ENCODE measurements at regions not wholly inside any gene's neighbourhood (a gene's known extent, or its start where the extent isn't known, plus 50 kb on each side); places are given as distances from the start of the nearest gene placed in this dataset.

GRCh38 chr16:52787709-52788108, 240.8 kb upstream of the TOX3 start:
- H3K9ac ChIP-seq (ENCODE audit: low read length): no peak overlapping the region
- no peaks in the 10 kb centered on the region for H3F3A ChIP-seq (ENCODE audit: insufficient read depth, low read length)
- H3K36me3 ChIP-seq (replicated peaks; ENCODE audit: insufficient read depth, low read length): no peaks in the 10 kb centered on the region
- no peaks in the 10 kb centered on the region for H3K4me1 ChIP-seq (ENCODE audit: low read length)
- H3K27me3 ChIP-seq (replicated peaks; ENCODE audit: insufficient read depth, low read length): no peaks in the 10 kb centered on the region
- H3K4me2 ChIP-seq (ENCODE audit: low read depth, low read length): no peak overlapping the region
- H3K4me3 ChIP-seq (ENCODE audit: low read length): no peak overlapping the region
- H2AFZ ChIP-seq (ENCODE audit: low read length): no peak overlapping the region
- H3K9me3 ChIP-seq (replicated peaks; ENCODE audit: insufficient read depth, low read length): no peaks in the 10 kb centered on the region
- TF ChIP-seq EZH2 (optimal IDR thresholded peaks at IDR 0.05; ENCODE audit: low read depth, low read length) (no peak), EZH2phosphoT487 (IDR thresholded peaks at IDR 0.05; ENCODE audit: low read length) (no peak), CTCF (IDR thresholded peaks at IDR 0.05; ENCODE audit: low read length) (no peak)
- H4K20me1 ChIP-seq (ENCODE audit: insufficient read depth, low read length): no peaks in the 10 kb centered on the region
- no peak for DNase-seq
- H3K79me2 ChIP-seq (ENCODE audit: low read length): no peaks in the 10 kb centered on the region
- no peak overlapping the region for H3K27ac ChIP-seq (ENCODE audit: low read length)
- H3K9me2 ChIP-seq (replicated peaks; ENCODE audit: insufficient read depth, low read length): no peaks in the 10 kb centered on the region

- no peak for DNase-seq
- Histone ChIP-seq H3K9me2 (replicated peaks; ENCODE audit: insufficient read depth, low read length) (no peaks in the 10 kb centered on the region), H3K9ac (ENCODE audit: low read length) (no peak overlapping the region)
These were observed 239.1 kb upstream of the TOX3 start for GRCh38 chr16:52786091-52786490.

GRCh38 chr16:52785653-52786052, 238.7 kb upstream of the TOX3 start:
- Histone ChIP-seq H3K9me2 (replicated peaks; ENCODE audit: insufficient read depth, low read length) (no peaks in the 10 kb centered on the region), H3K27me3 (replicated peaks; ENCODE audit: insufficient read depth, low read length) (no peaks in the 10 kb centered on the region), H3F3A (ENCODE audit: insufficient read depth, low read length) (no peaks in the 10 kb centered on the region), H3K4me2 (ENCODE audit: low read depth, low read length) (no peak overlapping the region), H2AFZ (ENCODE audit: low read length) (no peak overlapping the region), H3K4me1 (ENCODE audit: low read length) (no peaks in the 10 kb centered on the region), H3K9ac (ENCODE audit: low read length) (no peak overlapping the region), H3K9me3 (replicated peaks; ENCODE audit: insufficient read depth, low read length) (no peaks in the 10 kb centered on the region), H3K4me3 (ENCODE audit: low read length) (no peak overlapping the region), H3K79me2 (ENCODE audit: low read length) (no peaks in the 10 kb centered on the region), H4K20me1 (ENCODE audit: insufficient read depth, low read length) (no peaks in the 10 kb centered on the region), H3K36me3 (replicated peaks; ENCODE audit: insufficient read depth, low read length) (no peaks in the 10 kb centered on the region), H3K27ac (ENCODE audit: low read length) (no peak overlapping the region)
- TF ChIP-seq CTCF (IDR thresholded peaks at IDR 0.05; ENCODE audit: low read length) (no peak), EZH2 (optimal IDR thresholded peaks at IDR 0.05; ENCODE audit: low read depth, low read length) (no peak), EZH2phosphoT487 (IDR thresholded peaks at IDR 0.05; ENCODE audit: low read length) (no peak)
- DNase-seq: no peak

More at GRCh38 chr16:52786091-52786490, 239.1 kb upstream of the TOX3 start:
- Histone ChIP-seq H3K4me1 (ENCODE audit: low read length) (no peaks in the 10 kb centered on the region), H4K20me1 (ENCODE audit: insufficient read depth, low read length) (no peaks in the 10 kb centered on the region), H3K27me3 (replicated peaks; ENCODE audit: insufficient read depth, low read length) (no peaks in the 10 kb centered on the region), H3F3A (ENCODE audit: insufficient read depth, low read length) (no peaks in the 10 kb centered on the region), H3K27ac (ENCODE audit: low read length) (no peak overlapping the region), H3K9me3 (replicated peaks; ENCODE audit: insufficient read depth, low read length) (no peaks in the 10 kb centered on the region), H2AFZ (ENCODE audit: low read length) (no peak overlapping the region), H3K4me2 (ENCODE audit: low read depth, low read length) (no peak overlapping the region), H3K36me3 (replicated peaks; ENCODE audit: insufficient read depth, low read length) (no peaks in the 10 kb centered on the region), H3K79me2 (ENCODE audit: low read length) (no peaks in the 10 kb centered on the region), H3K4me3 (ENCODE audit: low read length) (no peak overlapping the region)
- no peak for TF ChIP-seq EZH2 (optimal IDR thresholded peaks at IDR 0.05; ENCODE audit: low read depth, low read length)
- TF ChIP-seq EZH2phosphoT487 (IDR thresholded peaks at IDR 0.05; ENCODE audit: low read length): no peak
- no peak for TF ChIP-seq CTCF (IDR thresholded peaks at IDR 0.05; ENCODE audit: low read length)
